K562 (cell line): ENCODE measurements at regions not wholly inside any gene's neighbourhood (a gene's known extent, or its start where the extent isn't known, plus 50 kb on each side); places are given as distances from the start of the nearest gene placed in this dataset.

ENCODE experiments used
- ASH1L ChIP-seq: fragments of 450-650 bp; IDR thresholded peaks from 2 replicates; pipeline ENCODE4 v1.6.1; 2018; ENCODE audit warnings: borderline replicate concordance, mild to moderate bottlenecking, low read depth; ENCODE audit not compliant: partially characterized antibody
- ZNF583 ChIP-seq: fragments of 250-450 bp; sonication (Bioruptor Pico); IDR thresholded peaks from 2 replicates; pipeline ENCODE4 v1.4.0; 2020
- TF ChIP-seq, protein P1 (sequence below), 3 experiments: IDR thresholded peaks in 2 of 3; conservative IDR thresholded peaks in 1 of 3; 2 replicates each; pipeline ENCODE4 v1.5.1; 2011 to 2012; ENCODE audit warnings: low read length in 3 of 3, mild to moderate bottlenecking in 3 of 3, control low read depth in 2 of 3, improper control_type of control experiment in 1 of 3, inconsistent platforms in 1 of 3, low read depth in 1 of 3, mixed read lengths in 1 of 3, moderate library complexity in 1 of 3; ENCODE audit not compliant: insufficient read depth in 2 of 3

DNA sequence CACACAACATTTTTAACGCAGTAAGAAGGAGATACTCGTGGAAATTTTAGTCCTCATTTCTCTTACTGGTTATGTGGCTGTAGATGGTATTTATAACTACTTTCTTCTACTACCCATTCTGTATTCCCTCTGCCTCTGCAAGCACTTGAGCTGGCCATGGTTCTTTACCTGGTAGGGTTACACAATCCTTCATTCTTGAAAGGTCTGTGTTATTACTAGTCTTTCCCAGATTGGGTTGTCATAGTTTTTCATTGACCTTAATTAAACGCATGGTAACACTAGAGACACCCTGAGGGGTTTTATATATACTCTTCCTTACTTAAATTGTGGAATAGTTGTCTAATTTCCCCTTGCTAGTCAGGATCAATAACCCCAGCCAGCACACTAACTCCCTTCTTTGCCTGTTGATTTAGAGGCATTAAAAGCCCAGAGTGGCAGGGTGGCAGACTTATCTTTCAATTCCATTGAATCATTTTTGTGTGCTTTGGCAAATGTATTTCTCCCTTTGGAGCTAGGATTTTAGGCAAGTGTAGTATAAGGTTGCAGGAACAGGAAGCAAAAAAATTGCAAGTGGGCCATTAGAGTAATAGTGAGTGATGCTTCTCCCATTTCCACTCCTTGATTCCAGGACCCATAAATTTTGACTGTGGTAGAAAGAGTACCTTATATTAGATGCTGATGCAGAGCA lies 113.6 kb upstream of the EMCN start:
- TF ChIP-seq, protein P1, sequence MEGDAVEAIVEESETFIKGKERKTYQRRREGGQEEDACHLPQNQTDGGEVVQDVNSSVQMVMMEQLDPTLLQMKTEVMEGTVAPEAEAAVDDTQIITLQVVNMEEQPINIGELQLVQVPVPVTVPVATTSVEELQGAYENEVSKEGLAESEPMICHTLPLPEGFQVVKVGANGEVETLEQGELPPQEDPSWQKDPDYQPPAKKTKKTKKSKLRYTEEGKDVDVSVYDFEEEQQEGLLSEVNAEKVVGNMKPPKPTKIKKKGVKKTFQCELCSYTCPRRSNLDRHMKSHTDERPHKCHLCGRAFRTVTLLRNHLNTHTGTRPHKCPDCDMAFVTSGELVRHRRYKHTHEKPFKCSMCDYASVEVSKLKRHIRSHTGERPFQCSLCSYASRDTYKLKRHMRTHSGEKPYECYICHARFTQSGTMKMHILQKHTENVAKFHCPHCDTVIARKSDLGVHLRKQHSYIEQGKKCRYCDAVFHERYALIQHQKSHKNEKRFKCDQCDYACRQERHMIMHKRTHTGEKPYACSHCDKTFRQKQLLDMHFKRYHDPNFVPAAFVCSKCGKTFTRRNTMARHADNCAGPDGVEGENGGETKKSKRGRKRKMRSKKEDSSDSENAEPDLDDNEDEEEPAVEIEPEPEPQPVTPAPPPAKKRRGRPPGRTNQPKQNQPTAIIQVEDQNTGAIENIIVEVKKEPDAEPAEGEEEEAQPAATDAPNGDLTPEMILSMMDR (IDR thresholded peaks at IDR 0.05 in 2 of 3, conservative IDR thresholded peaks at IDR 0.05 in 1 of 3; ENCODE audit: insufficient read depth in 2 of 3, low read depth in 1 of 3, low read length in 3 of 3), result no peak
- TF ChIP-seq ASH1L (no peak), ZNF583 (CRISPR knock-in tag) (no peak)
